CD4-positive, alpha-beta T cell treated with Interleukin-2 at 100 ng/mL for 4 hours (primary cell): ENCODE measurements at regions not wholly inside any gene's neighbourhood (a gene's known extent, or its start where the extent isn't known, plus 50 kb on each side); places are given as distances from the start of the nearest gene placed in this dataset.
"Not testable (repeated sequence)": the region's sequence is repeated elsewhere in the genome, so short reads cannot be mapped to it uniquely, and the experiment has no call there.

Source experiments
- DNase-seq: peaks from one replicate; pipeline ENCODE4 v3.0.0-alpha.2; 2020; ENCODE audit warnings: low spot score

GRCh38 chr18:25490316-25490715 is 138.3 kb upstream of the ZNF521 start:
- DNase-seq, result no peak

- no peak for DNase-seq
Observed at GRCh38 chr18:25473008-25473407, 121.0 kb upstream of the ZNF521 start.

- DNase-seq, result not testable (repeated sequence)
Observed at GRCh38 chr18:25470756-25471524, 119.0 kb upstream of the ZNF521 start.

- DNase-seq, result no peak
Observed at GRCh38 chr18:25470062-25470461, 118.1 kb upstream of the ZNF521 start.

GRCh38 chr18:25469489-25469888 is 117.5 kb upstream of the ZNF521 start:
- DNase-seq, result no peak

GRCh38 chr18:25467226-25467987 is 115.4 kb upstream of the ZNF521 start:
- no peak for DNase-seq

GRCh38 chr18:25465152-25465732 is 113.3 kb upstream of the ZNF521 start:
- no peak for DNase-seq

- no peak for DNase-seq
Observed at GRCh38 chr18:25464227-25464626, 112.3 kb upstream of the ZNF521 start.

- DNase-seq, result no peak
Observed at GRCh38 chr18:25463726-25464125, 111.8 kb upstream of the ZNF521 start.

GRCh38 chr18:25459814-25460213 is 107.8 kb upstream of the ZNF521 start:
- no peak for DNase-seq

- no peak for DNase-seq
Observed at GRCh38 chr18:25457601-25458000, 105.6 kb upstream of the ZNF521 start.

GRCh38 chr18:25457126-25457525 is 105.2 kb upstream of the ZNF521 start:
- DNase-seq, result no peak

- no peak for DNase-seq
Observed at GRCh38 chr18:25456334-25457010, 104.5 kb upstream of the ZNF521 start.

GRCh38 chr18:25455646-25456045 is 103.7 kb upstream of the ZNF521 start:
- no peak for DNase-seq

GRCh38 chr18:25455159-25455558 is 103.2 kb upstream of the ZNF521 start:
- DNase-seq, result no peak

GRCh38 chr18:25454730-25455129 is 102.8 kb upstream of the ZNF521 start:
- DNase-seq, result no peak

GRCh38 chr18:25454270-25454659 is 102.3 kb upstream of the ZNF521 start:
- DNase-seq, result no peak

GRCh38 chr18:25453556-25454269 is 101.7 kb upstream of the ZNF521 start:
- DNase-seq, result no peak

GRCh38 chr18:25451077-25451658 is 99.2 kb upstream of the ZNF521 start:
- no peak for DNase-seq

GRCh38 chr18:25449046-25449445 is 97.1 kb upstream of the ZNF521 start:
- DNase-seq, result no peak

- DNase-seq, result no peak
Observed at GRCh38 chr18:25446972-25447371, 95.0 kb upstream of the ZNF521 start.

- DNase-seq, result no peak
Observed at GRCh38 chr18:25445430-25445829, 93.5 kb upstream of the ZNF521 start.
